Endodermal cell (in vitro differentiated cells): ENCODE measurements at regions not wholly inside any gene's neighbourhood (a gene's known extent, or its start where the extent isn't known, plus 50 kb on each side); places are given as distances from the start of the nearest gene placed in this dataset.

ENCODE experiments used
- DNase-seq: peaks from one replicate; pipeline ENCODE4 v3.0.0-alpha.2; 2017
- H3K27ac ChIP-seq: 2 replicates; pipeline ENCODE4 v1.5.1; 2013; ENCODE audit warnings: mild to moderate bottlenecking, low read depth, low read length, moderate library complexity
- H3K27me3 ChIP-seq: 2 replicates; pipeline ENCODE4 v1.6.1; 2013; ENCODE audit warnings: mild to moderate bottlenecking, low read length, moderate library complexity; ENCODE audit not compliant: insufficient read depth, control insufficient read depth, poor library complexity, severe bottlenecking
- H3K36me3 ChIP-seq: 2 replicates; pipeline ENCODE4 v1.7.0; 2013; ENCODE audit warnings: mild to moderate bottlenecking, low read length, moderate library complexity; ENCODE audit not compliant: control insufficient read depth, insufficient read depth
- H3K4me1 ChIP-seq: one replicate; pipeline ENCODE4 v1.7.0; 2013; ENCODE audit warnings: low read length; ENCODE audit not compliant: control insufficient read depth, insufficient read depth
- H3K4me3 ChIP-seq: 2 replicates; pipeline ENCODE4 v1.5.1; 2013; ENCODE audit warnings: mild to moderate bottlenecking, low read length, moderate library complexity
- H3K9ac ChIP-seq: 2 replicates; pipeline ENCODE4 v1.6.1; 2013; ENCODE audit warnings: mild to moderate bottlenecking, low read length, moderate library complexity; ENCODE audit not compliant: poor library complexity, severe bottlenecking; ENCODE audit errors: extremely low read depth
- H3K9me3 ChIP-seq: 2 replicates; pipeline ENCODE4 v1.6.1; 2013; ENCODE audit warnings: mild to moderate bottlenecking, low read length, moderate library complexity; ENCODE audit not compliant: control insufficient read depth
- H3K27ac Mint-ChIP-seq: 2 replicates; pipeline ENCODE4 v1.8.0; 2020; ENCODE audit warnings: mixed read lengths
- H3K27me3 Mint-ChIP-seq: 2 replicates; pipeline ENCODE4 v1.8.0; 2021; ENCODE audit warnings: mild to moderate bottlenecking, mixed read lengths; ENCODE audit not compliant: insufficient read depth
- H3K36me3 Mint-ChIP-seq: 2 replicates; pipeline ENCODE4 v1.8.0; 2020; ENCODE audit warnings: low read depth, mixed read lengths
- H3K4me1 Mint-ChIP-seq: 2 replicates; pipeline ENCODE4 v1.8.0; 2020; ENCODE audit warnings: mixed read lengths
- H3K4me3 Mint-ChIP-seq: 2 replicates; pipeline ENCODE4 v1.8.0; 2020; ENCODE audit warnings: mild to moderate bottlenecking, moderate library complexity, mixed read lengths
- H3K9me3 Mint-ChIP-seq: 2 replicates; pipeline ENCODE4 v1.8.0; 2020; ENCODE audit warnings: mild to moderate bottlenecking, mixed read lengths
- WGBS, 2 experiments: methylation state at CpG; one replicate each; pipeline versions ENCODE4 v1.1.5 to v1.1.7; 2013; ENCODE audit warnings: missing lambda C conversion rate in 2 of 2, mixed read lengths in 1 of 2; ENCODE audit not compliant: insufficient coverage in 1 of 2, insufficient read length in 1 of 2; 5-methylcytosine and 5-hydroxymethylcytosine counted together
- TF ChIP-seq, protein P1 (sequence below): fragments of 200-600 bp; sonication (generic); conservative IDR thresholded peaks from 2 replicates; pipeline ENCODE4 v1.5.0; 2021; ENCODE audit warnings: antibody characterized with exemption, mild to moderate bottlenecking

DNA sequence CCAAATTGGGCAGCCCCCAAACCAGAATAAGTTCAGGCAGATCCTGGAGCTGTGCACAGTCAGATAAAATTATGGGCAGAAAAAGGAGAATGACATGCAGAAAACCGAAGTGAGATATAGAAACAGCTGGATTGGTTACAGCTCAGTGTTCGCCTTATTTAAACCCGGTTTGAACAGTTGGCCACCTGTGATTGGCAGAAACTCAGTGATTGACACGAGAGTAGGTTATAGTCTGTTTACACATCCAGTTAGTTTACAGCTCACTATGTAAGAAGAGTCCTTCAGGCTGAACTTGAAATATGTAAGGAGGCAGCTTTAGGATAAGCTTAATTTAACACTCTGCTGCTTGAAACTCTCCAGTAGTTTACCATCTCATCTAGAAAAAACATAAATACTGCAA is 271.6 kb upstream of the ARRDC4 start:
- Histone ChIP-seq H3K36me3 (no peaks in the 10 kb centered on the region), H3K9me3 (no peaks in the 10 kb centered on the region), H3K27ac (no peak overlapping the region), H3K9ac (no peak overlapping the region), H3K4me3 (no peak overlapping the region), H3K4me1 (no peaks in the 10 kb centered on the region), H3K27me3 (no peaks in the 10 kb centered on the region)
- Mint-ChIP-seq H3K27me3 (no peaks in the 10 kb centered on the region), H3K36me3 (no peaks in the 10 kb centered on the region), H3K4me1 (no peaks in the 10 kb centered on the region), H3K9me3 (no peaks in the 10 kb centered on the region), H3K27ac (no peak overlapping the region), H3K4me3 (no peak overlapping the region)
- DNase-seq, result no peak
- WGBS, 2 experiments, result 83 to 89% methylated on average over 4 of the region's 4 CpGs
- TF ChIP-seq, protein P1, sequence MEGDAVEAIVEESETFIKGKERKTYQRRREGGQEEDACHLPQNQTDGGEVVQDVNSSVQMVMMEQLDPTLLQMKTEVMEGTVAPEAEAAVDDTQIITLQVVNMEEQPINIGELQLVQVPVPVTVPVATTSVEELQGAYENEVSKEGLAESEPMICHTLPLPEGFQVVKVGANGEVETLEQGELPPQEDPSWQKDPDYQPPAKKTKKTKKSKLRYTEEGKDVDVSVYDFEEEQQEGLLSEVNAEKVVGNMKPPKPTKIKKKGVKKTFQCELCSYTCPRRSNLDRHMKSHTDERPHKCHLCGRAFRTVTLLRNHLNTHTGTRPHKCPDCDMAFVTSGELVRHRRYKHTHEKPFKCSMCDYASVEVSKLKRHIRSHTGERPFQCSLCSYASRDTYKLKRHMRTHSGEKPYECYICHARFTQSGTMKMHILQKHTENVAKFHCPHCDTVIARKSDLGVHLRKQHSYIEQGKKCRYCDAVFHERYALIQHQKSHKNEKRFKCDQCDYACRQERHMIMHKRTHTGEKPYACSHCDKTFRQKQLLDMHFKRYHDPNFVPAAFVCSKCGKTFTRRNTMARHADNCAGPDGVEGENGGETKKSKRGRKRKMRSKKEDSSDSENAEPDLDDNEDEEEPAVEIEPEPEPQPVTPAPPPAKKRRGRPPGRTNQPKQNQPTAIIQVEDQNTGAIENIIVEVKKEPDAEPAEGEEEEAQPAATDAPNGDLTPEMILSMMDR, result no peak

DNA sequence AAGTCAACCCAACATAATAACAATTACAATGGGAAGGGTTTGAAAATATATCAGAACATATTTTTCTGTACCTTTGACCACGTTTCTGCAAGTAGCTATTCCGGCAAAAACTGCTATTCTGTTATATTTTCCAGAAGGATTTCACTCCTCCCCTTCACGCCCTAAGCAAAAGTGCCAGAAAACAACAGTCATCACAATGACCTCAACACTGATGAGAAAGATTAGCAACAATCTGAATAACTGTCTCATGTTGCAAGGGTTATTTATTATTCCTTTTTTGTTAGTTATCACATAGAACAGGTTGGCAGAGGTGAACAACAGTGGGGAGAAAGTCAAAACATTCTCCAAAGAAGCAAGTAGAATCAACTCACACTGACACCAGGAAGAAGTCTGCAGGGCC is 269.4 kb upstream of the ARRDC4 start:
- Histone ChIP-seq H3K27ac (no peak overlapping the region), H3K4me3 (no peak overlapping the region), H3K36me3 (no peaks in the 10 kb centered on the region), H3K27me3 (no peaks in the 10 kb centered on the region), H3K9ac (no peak overlapping the region), H3K4me1 (no peaks in the 10 kb centered on the region), H3K9me3 (no peaks in the 10 kb centered on the region)
- H3K4me1 Mint-ChIP-seq, result no peaks in the 10 kb centered on the region
- H3K9me3 Mint-ChIP-seq, result no peaks in the 10 kb centered on the region
- H3K36me3 Mint-ChIP-seq, result no peaks in the 10 kb centered on the region
- no peak overlapping the region for H3K27ac Mint-ChIP-seq
- TF ChIP-seq, protein P1, result no peak
- WGBS, 2 experiments, result 90 to 93% methylated on average over 3 of the region's 3 CpGs
- H3K27me3 Mint-ChIP-seq, result no peaks in the 10 kb centered on the region
- DNase-seq, result no peak
- H3K4me3 Mint-ChIP-seq, result no peak overlapping the region

DNA sequence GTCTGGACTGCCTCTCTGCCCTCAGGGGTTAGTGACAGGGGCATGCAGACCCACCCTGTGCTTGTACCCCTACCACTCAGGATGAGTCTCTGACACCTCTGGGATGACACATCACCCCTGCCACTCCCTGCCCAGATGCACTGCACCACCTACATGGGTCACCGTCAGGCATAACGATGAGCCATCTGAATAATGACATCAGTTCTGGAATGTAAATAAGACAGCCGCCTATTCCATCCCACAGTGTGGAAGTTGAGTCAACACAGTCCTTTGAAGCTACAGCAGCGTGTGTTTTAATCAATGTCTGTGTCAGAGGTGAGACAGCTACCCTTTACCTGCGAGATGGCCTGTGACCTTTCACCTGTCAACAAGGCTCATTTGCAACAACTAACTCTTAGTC is 268.7 kb upstream of the ARRDC4 start:
- WGBS, 2 experiments, result 78 to 81% methylated on average over 4 to 5 of the region's 5 CpGs
- Mint-ChIP-seq H3K27ac (no peak overlapping the region), H3K36me3 (no peaks in the 10 kb centered on the region), H3K27me3 (no peaks in the 10 kb centered on the region), H3K4me3 (no peak overlapping the region), H3K4me1 (no peaks in the 10 kb centered on the region), H3K9me3 (no peaks in the 10 kb centered on the region)
- no peak for DNase-seq
- Histone ChIP-seq H3K4me1 (no peaks in the 10 kb centered on the region), H3K9me3 (no peaks in the 10 kb centered on the region), H3K36me3 (no peaks in the 10 kb centered on the region), H3K27me3 (no peaks in the 10 kb centered on the region), H3K9ac (no peak overlapping the region), H3K4me3 (no peak overlapping the region), H3K27ac (no peak overlapping the region)
- TF ChIP-seq, protein P1, result no peak
